Right lung (tissue), 2 donors: ENCODE measurements at regions not wholly inside any gene's neighbourhood (a gene's known extent, or its start where the extent isn't known, plus 50 kb on each side); places are given as distances from the start of the nearest gene placed in this dataset.

Experiments used
- DNase-seq, 2 donors: peaks; one replicate each; pipeline ENCODE4 v3.0.0-alpha.2; 2013

- no peak for DNase-seq
These were observed 283.3 kb upstream of the PWP1 start for GRCh38 chr12:107402041-107403022.

- DNase-seq = no peak
These were observed 280.6 kb upstream of the PWP1 start for GRCh38 chr12:107404981-107405380.

DNA sequence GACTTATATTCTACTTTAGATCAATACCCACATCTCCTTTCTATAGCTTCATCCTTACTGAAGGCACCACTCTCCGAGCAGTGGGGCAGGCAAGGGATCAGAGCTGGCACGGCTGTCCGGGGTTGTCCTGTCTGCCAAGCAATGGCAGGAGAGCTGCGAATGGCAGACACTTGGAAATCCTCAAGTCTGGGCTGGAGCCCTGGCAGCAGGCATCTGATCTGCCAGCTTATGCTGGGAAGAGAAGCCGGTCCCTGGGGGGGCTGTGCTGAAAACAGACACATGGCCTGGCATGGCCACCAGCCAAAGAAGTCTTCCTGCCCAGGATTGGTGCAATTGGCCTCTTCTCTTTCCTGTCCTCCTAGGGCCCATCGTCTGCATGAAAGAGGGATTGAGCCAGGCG lies 280.2 kb upstream of the PWP1 start:
- DNase-seq = no peak

- DNase-seq = no peak
These were observed 278.7 kb upstream of the PWP1 start for GRCh38 chr12:107406932-107407331.

GRCh38 chr12:107411792-107412535 lies 273.6 kb upstream of the PWP1 start:
- DNase-seq = no peak

- no peak for DNase-seq
These were observed 270.5 kb upstream of the PWP1 start for GRCh38 chr12:107415071-107415470.

GRCh38 chr12:107415834-107416233 lies 269.8 kb upstream of the PWP1 start:
- DNase-seq = no peak

- no peak for DNase-seq
These were observed 268.6 kb upstream of the PWP1 start for GRCh38 chr12:107417004-107417403.

DNA sequence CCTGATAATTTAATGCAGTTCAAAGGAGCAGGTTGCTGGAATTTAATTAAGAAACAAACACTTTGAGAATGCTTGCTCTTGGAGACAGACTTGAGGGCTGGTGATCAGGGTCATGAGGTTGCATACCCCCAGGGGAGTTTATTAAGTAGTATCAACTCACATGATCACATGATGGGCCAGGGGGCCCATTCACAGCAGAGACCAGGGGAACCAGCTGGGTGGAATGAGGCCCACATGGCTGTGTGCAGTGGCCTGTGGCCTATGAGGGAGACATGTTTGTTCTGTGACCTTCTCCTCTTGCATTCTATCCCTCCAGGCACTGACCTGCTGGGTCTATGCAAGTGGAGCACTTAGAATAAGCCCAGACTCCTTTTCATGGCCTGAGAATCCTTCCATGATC lies 266.6 kb upstream of the PWP1 start:
- DNase-seq = no peak

DNA sequence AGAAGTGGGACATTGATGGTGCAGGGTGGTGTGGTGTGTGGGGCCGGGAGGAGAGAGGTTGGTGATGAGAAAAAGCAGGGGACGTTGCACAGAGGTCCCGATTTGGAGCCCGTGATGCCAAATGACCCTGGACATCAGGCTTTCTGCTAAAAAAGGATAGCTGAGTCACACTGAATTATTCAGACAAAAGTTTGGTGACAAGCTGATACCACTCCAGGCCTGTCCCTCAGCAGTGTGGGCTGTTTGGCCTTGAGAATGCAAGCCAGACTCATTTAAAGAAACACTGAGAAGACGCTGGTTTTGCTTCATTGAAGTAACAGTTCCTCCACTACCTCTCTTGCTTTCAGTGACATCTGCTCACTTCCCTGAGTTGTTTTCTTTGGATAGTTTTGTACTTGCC lies 262.1 kb upstream of the PWP1 start:
- no peak for DNase-seq

GRCh38 chr12:107429006-107429705 lies 256.4 kb upstream of the PWP1 start:
- DNase-seq = no peak

DNA sequence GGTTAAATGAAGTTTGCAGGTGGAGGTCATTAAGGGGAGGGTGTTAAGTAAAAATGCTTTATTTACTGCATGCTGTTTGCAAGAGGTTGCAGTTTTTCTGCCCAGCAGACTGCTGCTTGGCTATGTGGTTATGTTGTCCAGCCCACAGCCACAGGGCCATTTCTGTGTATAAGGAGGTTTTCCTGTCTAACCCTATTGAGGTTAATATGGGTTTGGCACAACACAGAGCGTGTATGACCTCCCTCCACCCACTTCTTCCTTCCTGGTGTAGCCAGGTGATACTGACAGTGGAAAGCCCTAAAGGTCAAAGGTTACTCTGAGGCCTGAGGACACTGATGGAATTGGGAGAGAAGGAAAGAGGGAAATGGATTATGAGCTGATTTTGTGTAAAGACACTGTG lies 253.7 kb upstream of the PWP1 start:
- no peak for DNase-seq

- no peak for DNase-seq
These were observed 250.5 kb upstream of the PWP1 start for GRCh38 chr12:107435072-107435471.

DNA sequence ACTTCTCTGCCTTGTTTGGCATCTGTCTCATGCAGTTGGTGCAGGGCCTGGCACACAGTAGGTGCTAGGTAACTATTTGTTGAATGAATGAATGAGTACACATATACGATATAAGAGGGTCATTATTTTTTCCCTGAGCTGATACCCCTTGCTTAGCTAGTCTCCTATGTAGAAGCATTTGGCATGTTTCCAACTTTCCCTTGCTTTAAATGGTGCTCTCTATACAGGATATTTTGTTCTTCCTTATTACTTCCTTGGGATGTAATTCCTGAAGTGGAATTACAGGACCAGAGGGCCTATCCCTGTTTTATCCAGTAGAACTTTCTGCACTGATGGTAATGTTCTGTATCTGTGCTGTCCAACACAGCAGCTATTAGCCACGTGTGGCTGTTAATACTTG lies 250.1 kb upstream of the PWP1 start:
- DNase-seq = no peak

- DNase-seq = no peak
These were observed 249.2 kb upstream of the PWP1 start for GRCh38 chr12:107436376-107436775.

DNA sequence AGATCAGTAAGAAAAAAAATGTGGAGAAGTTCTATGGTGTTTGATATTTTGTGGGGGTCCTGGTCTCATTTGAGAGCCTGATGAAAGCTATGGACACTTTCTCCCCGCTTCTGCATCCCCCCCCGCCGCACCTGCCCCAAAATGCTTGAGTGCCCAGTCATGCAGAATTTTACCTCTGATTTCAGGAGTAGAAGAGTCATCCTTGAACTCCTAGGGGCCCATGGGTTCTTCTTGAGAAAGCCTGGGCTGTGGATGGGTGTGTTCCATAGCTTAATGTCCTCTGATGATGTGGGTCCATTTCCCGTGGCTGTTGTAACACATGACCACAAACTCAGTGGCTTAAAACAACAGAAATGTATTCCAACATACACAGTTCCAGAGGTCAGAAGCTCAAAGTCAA lies 248.8 kb upstream of the PWP1 start:
- no peak for DNase-seq

GRCh38 chr12:107437954-107438353 lies 247.6 kb upstream of the PWP1 start:
- no peak for DNase-seq

GRCh38 chr12:107439026-107439738 lies 246.4 kb upstream of the PWP1 start:
- no peak for DNase-seq

DNA sequence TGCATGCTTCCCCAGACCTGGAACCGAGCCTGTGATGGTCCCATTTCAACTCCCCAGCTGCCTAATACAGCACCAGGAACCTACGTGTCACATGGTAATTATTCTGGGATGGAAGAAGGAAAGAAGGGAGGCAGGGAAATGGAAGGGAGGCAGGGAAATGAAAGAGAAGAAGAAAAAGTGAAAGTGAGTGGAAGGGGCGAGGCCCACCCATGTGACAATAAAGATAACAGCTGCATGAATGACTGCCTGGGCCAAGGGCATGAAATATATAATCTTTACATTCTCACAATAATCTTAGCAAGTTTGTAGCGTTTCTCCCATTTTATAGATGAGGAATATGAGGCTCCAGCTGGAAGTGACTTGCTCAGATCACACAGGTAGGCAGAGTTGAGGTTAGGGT lies 245.0 kb upstream of the PWP1 start:
- DNase-seq = no peak

DNA sequence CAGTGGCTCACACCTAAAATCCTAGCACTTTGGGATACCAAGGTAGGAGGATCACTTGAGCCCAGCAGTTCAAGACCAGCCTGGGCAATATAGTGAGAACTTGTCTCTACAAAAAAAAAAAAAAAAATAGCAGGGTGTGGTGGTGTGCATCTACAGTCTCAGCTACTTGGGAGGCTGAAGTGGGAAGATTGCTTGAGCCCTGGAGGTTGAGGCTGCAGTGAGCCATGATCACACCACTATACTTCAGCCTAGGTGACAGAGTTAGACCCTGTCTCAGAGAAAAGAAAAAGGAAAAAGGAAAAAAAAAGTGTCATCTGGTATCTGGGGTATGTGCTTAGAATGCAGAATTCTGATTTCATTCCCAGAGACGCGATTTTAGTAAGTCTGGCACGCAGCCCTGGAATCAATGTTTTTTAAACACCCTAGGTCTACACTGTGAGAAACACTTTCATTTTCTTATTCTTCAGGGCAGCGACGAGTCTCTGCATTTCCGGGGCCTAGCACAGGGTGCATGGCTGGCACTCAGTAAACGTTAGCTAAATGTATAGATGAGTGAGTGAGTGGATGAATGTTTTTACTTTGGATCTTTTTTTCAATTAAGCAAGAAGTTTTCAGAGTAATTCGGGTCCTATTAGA lies 243.8 kb upstream of the PWP1 start:
- peak; percentile 39 to 42 for DNase-seq

DNA sequence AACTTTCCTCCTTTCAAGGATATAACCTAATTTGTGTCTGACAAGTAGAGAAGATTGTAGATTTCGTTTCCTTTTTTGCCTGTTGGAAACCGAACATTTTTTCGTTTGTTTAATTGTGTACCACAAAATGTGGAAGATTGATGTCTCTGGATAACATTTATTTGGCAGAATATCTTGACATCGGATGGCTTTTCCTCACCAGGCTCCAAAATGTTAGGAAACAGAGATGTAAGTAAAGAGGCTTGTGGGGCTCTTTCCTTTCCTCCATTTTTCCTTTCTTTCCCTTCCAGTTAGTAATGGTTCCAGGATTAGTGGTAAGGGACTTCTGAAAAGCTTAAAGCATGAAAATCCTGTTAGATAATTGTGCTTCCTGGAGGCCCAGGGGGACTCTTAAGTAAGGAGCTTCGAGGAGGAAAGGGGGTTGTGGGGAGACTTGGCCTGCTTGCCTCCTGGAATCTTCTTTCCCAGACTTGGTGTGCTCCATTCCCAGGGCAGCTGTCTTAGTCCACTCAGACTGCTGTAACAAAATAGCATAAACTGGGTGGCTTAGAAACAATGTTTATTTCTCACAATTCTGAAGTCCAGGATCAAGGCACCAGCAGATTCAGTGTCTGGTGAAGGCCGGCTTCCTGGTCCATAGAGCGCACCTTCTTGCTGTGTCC lies 243.1 kb upstream of the PWP1 start:
- DNase-seq = no peak
